ENCODE measurements at regions not wholly inside any gene's neighbourhood (a gene's known extent, or its start where the extent isn't known, plus 50 kb on each side); places are given as distances from the start of the nearest gene placed in this dataset.

DNA sequence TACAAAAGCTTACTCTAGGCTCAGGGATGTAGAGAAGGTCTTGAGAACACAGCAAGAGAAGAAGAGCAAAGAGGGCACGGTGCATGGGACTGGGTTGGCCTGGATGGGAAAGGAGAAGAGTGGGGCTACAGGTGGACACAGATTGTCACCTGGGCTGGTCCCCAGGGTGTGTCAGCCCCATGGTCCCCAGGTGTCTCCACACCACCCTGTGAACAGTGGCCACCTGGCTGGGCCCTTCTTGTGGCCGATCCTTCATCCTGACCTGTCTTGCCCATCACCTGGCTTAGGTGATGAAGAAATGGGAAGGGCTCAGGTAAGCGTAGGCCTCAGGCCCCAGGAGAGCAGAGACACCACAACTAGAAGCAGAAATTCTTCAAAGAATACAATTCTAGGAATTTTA lies 188.9 kb downstream of the TENT4A start:
- H3K9me3 ChIP-seq = no peaks in the 10 kb centered on the region
- H3K36me3 ChIP-seq = no peaks in the 10 kb centered on the region
- H3K4me1 ChIP-seq = no peaks in the 10 kb centered on the region
- no peak overlapping the region for H3K4me3 ChIP-seq
- TF ChIP-seq, protein P1, sequence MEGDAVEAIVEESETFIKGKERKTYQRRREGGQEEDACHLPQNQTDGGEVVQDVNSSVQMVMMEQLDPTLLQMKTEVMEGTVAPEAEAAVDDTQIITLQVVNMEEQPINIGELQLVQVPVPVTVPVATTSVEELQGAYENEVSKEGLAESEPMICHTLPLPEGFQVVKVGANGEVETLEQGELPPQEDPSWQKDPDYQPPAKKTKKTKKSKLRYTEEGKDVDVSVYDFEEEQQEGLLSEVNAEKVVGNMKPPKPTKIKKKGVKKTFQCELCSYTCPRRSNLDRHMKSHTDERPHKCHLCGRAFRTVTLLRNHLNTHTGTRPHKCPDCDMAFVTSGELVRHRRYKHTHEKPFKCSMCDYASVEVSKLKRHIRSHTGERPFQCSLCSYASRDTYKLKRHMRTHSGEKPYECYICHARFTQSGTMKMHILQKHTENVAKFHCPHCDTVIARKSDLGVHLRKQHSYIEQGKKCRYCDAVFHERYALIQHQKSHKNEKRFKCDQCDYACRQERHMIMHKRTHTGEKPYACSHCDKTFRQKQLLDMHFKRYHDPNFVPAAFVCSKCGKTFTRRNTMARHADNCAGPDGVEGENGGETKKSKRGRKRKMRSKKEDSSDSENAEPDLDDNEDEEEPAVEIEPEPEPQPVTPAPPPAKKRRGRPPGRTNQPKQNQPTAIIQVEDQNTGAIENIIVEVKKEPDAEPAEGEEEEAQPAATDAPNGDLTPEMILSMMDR (IDR thresholded peaks at IDR 0.05) = no peak
- intact Hi-C loops (cut with DNase I) = no loop called here
- no peak overlapping the region for H3K27ac ChIP-seq
- H3K27me3 ChIP-seq = no peaks in the 10 kb centered on the region
- H3K9ac ChIP-seq (ENCODE audit: low read depth in 2 of 2, low read length in 2 of 2) = no peak overlapping the region
- no peak for DNase-seq

GRCh38 chr5:6902597-6902996 lies 189.4 kb downstream of the TENT4A start:
- H3K4me3 ChIP-seq = no peak overlapping the region
- TF ChIP-seq, protein P1 (IDR thresholded peaks at IDR 0.05) = no peak
- intact Hi-C loops (cut with DNase I) = no loop called here
- H3K4me1 ChIP-seq = no peaks in the 10 kb centered on the region
- H3K36me3 ChIP-seq = no peaks in the 10 kb centered on the region
- H3K27ac ChIP-seq = no peak overlapping the region
- H3K9ac ChIP-seq (ENCODE audit: low read depth in 2 of 2, low read length in 2 of 2) = no peak overlapping the region
- no peaks in the 10 kb centered on the region for H3K9me3 ChIP-seq
- DNase-seq = no peak
- H3K27me3 ChIP-seq = no peaks in the 10 kb centered on the region

DNA sequence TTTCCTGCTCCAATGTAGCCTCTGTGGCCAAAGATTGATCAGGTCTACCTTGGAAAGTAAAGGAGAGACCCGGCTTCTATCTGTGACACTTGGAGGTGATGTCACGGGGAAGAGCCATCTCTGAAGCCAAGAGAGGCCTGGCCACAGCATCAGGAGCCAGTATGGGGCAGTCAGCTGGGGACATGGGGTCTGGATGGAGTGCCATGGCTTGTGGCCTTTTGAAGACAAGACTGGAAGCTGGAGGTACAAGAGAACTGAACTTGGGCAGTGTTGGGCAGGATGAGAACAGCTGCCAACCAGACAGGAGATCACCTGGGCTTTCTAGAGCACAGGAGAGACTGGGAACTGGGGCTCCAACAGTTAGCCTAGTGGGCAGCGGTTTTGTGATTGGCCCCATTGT lies 190.7 kb downstream of the TENT4A start:
- no peak for DNase-seq

DNA sequence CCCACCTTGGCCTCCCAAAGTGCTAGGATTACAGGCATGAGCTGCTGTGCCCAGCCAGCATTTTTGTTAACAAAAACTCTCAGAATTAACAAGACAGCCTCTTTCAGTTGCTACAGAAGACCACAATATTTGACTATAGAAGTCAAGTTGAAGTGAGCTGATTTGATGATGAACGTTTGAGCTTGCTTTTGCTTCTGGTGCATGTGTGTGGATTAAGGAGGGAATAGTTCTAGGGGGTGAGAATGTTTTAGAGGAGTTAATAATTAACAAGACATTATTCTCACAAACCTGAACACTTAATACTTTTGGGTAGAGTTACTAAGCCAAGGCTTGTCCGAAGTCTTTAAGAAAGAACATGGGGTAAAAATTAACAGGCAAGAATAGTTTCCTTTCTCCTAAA lies 191.6 kb downstream of the TENT4A start:
- Histone ChIP-seq H3K36me3 (no peaks in the 10 kb centered on the region), H3K27me3 (no peaks in the 10 kb centered on the region), H3K9ac (ENCODE audit: low read depth in 2 of 2, low read length in 2 of 2) (no peak overlapping the region), H3K9me3 (no peaks in the 10 kb centered on the region), H3K27ac (no peak overlapping the region), H3K4me1 (no peaks in the 10 kb centered on the region), H3K4me3 (no peak overlapping the region)
- TF ChIP-seq, protein P1 (IDR thresholded peaks at IDR 0.05) = no peak
- no peak for DNase-seq
- intact Hi-C loops (cut with DNase I) = no loop called here

More for the DNA sequence above, 190.7 kb downstream of the TENT4A start:
- H3K4me1 ChIP-seq = no peaks in the 10 kb centered on the region
- intact Hi-C loops (cut with DNase I) = no loop called here
- no peaks in the 10 kb centered on the region for H3K27me3 ChIP-seq
- H3K36me3 ChIP-seq = no peaks in the 10 kb centered on the region
- TF ChIP-seq, protein P1 (IDR thresholded peaks at IDR 0.05) = no peak
- no peaks in the 10 kb centered on the region for H3K9me3 ChIP-seq
- H3K4me3 ChIP-seq = no peak overlapping the region
- H3K9ac ChIP-seq (ENCODE audit: low read depth in 2 of 2, low read length in 2 of 2) = no peak overlapping the region
- no peak overlapping the region for H3K27ac ChIP-seq

GRCh38 chr5:6905423-6905822 lies 192.2 kb downstream of the TENT4A start:
- Histone ChIP-seq H3K27me3 (no peaks in the 10 kb centered on the region), H3K36me3 (no peaks in the 10 kb centered on the region), H3K9ac (ENCODE audit: low read depth in 2 of 2, low read length in 2 of 2) (no peak overlapping the region), H3K4me1 (no peaks in the 10 kb centered on the region), H3K9me3 (no peaks in the 10 kb centered on the region), H3K4me3 (no peak overlapping the region), H3K27ac (no peak overlapping the region)
- no peak for DNase-seq
- intact Hi-C loops (cut with DNase I) = no loop called here
- TF ChIP-seq, protein P1 (IDR thresholded peaks at IDR 0.05) = no peak

DNA sequence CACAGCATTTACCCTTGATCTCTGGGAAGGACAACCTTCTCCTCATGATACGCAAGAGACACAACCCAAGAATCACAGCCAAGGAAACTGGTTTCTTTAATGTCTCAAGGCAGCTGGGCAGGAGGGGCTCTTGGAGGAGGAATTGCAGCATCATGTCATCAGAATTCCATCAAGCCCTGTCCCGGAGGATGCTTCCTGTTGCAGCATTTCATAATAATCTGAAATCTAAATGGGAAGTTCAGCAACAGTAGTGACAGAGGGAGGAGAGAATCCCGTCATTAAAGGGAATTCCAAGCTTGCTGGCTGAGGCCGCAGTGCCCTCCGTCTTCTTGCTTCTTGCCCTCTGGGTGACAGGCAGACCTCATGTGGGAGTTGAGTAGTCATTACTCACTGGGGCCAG lies 192.7 kb downstream of the TENT4A start:
- intact Hi-C loops (cut with DNase I) = no loop called here
- no peaks in the 10 kb centered on the region for H3K4me1 ChIP-seq
- no peak for DNase-seq
- H3K9me3 ChIP-seq = no peaks in the 10 kb centered on the region
- no peak overlapping the region for H3K27ac ChIP-seq
- TF ChIP-seq, protein P1 (IDR thresholded peaks at IDR 0.05) = no peak
- no peaks in the 10 kb centered on the region for H3K36me3 ChIP-seq
- no peak overlapping the region for H3K4me3 ChIP-seq
- no peaks in the 10 kb centered on the region for H3K27me3 ChIP-seq
- no peak overlapping the region for H3K9ac ChIP-seq (ENCODE audit: low read depth in 2 of 2, low read length in 2 of 2)
